DOHH2 (cell line): ENCODE measurements at regions not wholly inside any gene's neighbourhood (a gene's known extent, or its start where the extent isn't known, plus 50 kb on each side); places are given as distances from the start of the nearest gene placed in this dataset.

Experiments used
- EZH2phosphoT487 ChIP-seq: fragments of 200-600 bp; sonication (generic); IDR thresholded peaks from 2 replicates; pipeline ENCODE4 v1.6.1; 2017; ENCODE audit warnings: borderline replicate concordance, mild to moderate bottlenecking, antibody characterized with exemption, low read length, moderate library complexity, mixed read lengths
- TF ChIP-seq, protein P1 (sequence below): fragments of 200-600 bp; sonication (generic); IDR thresholded peaks from one replicate; pipeline ENCODE4 v1.5.1; 2014; ENCODE audit warnings: antibody characterized with exemption, mild to moderate bottlenecking, low read depth, low read length; ENCODE audit not compliant: poor library complexity, severe bottlenecking

DNA sequence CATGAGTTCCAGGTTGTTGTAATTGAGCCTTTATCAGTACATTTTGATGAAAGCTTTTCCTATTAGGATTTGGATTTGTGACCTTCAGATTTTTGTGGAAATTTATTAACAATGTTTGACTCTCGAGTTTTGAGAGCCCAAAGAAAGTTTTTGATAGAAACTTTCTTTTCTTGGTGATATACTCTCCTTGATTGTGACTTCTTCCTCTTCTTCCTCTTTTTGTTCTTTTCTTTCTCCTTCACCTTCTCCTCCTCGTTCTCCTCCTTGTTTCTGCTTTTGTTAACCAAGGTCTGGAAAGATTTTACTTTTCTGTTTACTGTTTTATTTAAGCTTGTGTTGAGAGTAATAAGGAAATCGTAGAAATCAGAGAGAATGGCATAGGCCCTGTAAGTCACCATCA is 182.4 kb downstream of the TRIM27 start:
- TF ChIP-seq, protein P1, sequence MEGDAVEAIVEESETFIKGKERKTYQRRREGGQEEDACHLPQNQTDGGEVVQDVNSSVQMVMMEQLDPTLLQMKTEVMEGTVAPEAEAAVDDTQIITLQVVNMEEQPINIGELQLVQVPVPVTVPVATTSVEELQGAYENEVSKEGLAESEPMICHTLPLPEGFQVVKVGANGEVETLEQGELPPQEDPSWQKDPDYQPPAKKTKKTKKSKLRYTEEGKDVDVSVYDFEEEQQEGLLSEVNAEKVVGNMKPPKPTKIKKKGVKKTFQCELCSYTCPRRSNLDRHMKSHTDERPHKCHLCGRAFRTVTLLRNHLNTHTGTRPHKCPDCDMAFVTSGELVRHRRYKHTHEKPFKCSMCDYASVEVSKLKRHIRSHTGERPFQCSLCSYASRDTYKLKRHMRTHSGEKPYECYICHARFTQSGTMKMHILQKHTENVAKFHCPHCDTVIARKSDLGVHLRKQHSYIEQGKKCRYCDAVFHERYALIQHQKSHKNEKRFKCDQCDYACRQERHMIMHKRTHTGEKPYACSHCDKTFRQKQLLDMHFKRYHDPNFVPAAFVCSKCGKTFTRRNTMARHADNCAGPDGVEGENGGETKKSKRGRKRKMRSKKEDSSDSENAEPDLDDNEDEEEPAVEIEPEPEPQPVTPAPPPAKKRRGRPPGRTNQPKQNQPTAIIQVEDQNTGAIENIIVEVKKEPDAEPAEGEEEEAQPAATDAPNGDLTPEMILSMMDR: no peak
- TF ChIP-seq EZH2phosphoT487: no peak
